ENCODE measurements at regions not wholly inside any gene's neighbourhood (a gene's known extent, or its start where the extent isn't known, plus 50 kb on each side); places are given as distances from the start of the nearest gene placed in this dataset.

DNA sequence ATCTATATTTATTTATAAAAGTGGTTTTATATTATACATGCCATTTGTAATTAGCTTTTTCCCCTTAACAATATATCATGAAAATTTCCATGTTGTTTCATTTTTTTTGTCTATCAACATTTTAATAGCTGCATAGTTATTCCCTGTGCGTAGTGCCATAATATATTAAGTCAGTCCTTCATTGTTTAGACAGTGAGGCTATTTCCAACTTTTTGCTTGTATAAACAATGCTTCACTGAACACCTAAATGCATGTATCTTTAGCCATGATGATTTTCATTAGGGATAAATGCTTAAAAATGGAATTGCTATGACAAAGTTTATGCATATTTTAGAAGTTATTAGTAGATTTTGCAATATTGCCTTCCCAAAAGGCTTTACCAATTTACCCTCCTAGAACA, 80.7 kb upstream of the STC2 start:
- no peak for TF ChIP-seq CTCF (IDR thresholded peaks at IDR 0.05; ENCODE audit: borderline replicate concordance)
- intact Hi-C loops (cut with micrococcal nuclease): no loop called here
- Histone ChIP-seq H3K4me1 (no peaks in the 10 kb centered on the region), H3K27me3 (ENCODE audit: low read depth) (no peaks in the 10 kb centered on the region), H3K36me3 (no peaks in the 10 kb centered on the region), H3K27ac (replicated peaks) (no peak overlapping the region), H3K9me3 (replicated peaks) (no peaks in the 10 kb centered on the region), H3K4me3 (no peak overlapping the region)
- no peak for DNase-seq

GRCh38 chr5:173399851-173400250, 71.6 kb upstream of the STC2 start:
- Histone ChIP-seq H3K4me1 (no peaks in the 10 kb centered on the region), H3K36me3 (no peaks in the 10 kb centered on the region), H3K9me3 (replicated peaks) (peaks cover 5% of the 10 kb centered on the region), H3K27ac (replicated peaks) (no peak overlapping the region), H3K27me3 (ENCODE audit: low read depth) (no peaks in the 10 kb centered on the region), H3K4me3 (no peak overlapping the region)
- DNase-seq: no peak
- intact Hi-C loops (cut with micrococcal nuclease): no loop called here
- TF ChIP-seq CTCF (IDR thresholded peaks at IDR 0.05; ENCODE audit: borderline replicate concordance): no peak

GRCh38 chr5:173397516-173397915, 69.3 kb upstream of the STC2 start:
- no peak overlapping the region for H3K4me3 ChIP-seq
- no peaks in the 10 kb centered on the region for H3K4me1 ChIP-seq
- no peak for TF ChIP-seq CTCF (IDR thresholded peaks at IDR 0.05; ENCODE audit: borderline replicate concordance)
- no peak for DNase-seq
- H3K27me3 ChIP-seq (ENCODE audit: low read depth): no peaks in the 10 kb centered on the region
- no peak overlapping the region for H3K27ac ChIP-seq (replicated peaks)
- H3K9me3 ChIP-seq (replicated peaks): peaks cover 9% of the 10 kb centered on the region
- intact Hi-C loops (cut with micrococcal nuclease): no loop called here
- no peaks in the 10 kb centered on the region for H3K36me3 ChIP-seq

DNA sequence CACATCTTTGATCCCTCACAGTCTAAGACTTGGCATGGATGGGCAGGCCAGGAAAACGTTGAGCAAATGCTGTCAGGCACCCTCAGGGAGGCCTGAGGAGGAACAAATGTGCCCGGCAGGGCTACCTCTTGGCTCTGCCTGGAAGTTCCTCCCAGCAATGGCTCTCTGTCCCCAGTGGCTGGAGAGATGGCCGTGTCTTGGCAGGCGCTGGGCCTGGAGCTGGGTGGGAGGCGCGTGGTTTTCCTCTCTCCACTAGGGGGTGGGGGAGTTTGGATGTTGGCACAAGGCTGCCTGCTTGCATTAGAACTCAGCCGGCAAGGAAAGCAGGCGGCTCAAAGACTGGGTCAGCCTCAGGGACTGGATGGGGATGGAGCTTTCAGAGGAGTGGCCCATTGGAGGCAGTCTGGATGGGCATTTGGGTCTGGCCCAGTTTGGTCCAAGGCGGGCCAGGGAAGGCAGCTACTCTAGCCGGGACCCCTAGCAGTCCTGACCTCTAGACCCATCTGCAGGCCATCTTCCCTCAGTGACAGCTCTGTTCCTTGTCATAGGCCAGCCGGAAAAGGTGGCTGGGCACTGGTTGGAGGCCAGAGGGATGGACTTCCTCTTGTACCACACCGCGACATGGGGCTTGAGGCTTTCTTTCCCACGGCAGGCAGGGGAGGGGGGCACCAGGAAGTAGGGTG, 68.2 kb upstream of the STC2 start:
- Histone ChIP-seq H3K4me1 (no peaks in the 10 kb centered on the region), H3K9me3 (replicated peaks) (peaks cover 12% of the 10 kb centered on the region), H3K36me3 (no peaks in the 10 kb centered on the region), H3K27ac (replicated peaks) (peak overlapping the region; percentile 42), H3K27me3 (ENCODE audit: low read depth) (no peaks in the 10 kb centered on the region), H3K4me3 (no peak overlapping the region)
- no peak for DNase-seq
- TF ChIP-seq CTCF (IDR thresholded peaks at IDR 0.05; ENCODE audit: borderline replicate concordance): no peak
- intact Hi-C loops (cut with micrococcal nuclease): no loop called here

GRCh38 chr5:173395933-173396308, 67.7 kb upstream of the STC2 start:
- DNase-seq: no peak
- no peak for TF ChIP-seq CTCF (IDR thresholded peaks at IDR 0.05; ENCODE audit: borderline replicate concordance)
- Histone ChIP-seq H3K27ac (replicated peaks) (peak overlapping the region; percentile 42), H3K27me3 (ENCODE audit: low read depth) (no peaks in the 10 kb centered on the region), H3K4me3 (no peak overlapping the region), H3K9me3 (replicated peaks) (peaks cover 12% of the 10 kb centered on the region), H3K4me1 (no peaks in the 10 kb centered on the region), H3K36me3 (no peaks in the 10 kb centered on the region)
- intact Hi-C loops (cut with micrococcal nuclease): no loop called here
